SW 1271 (cell line): ENCODE measurements at regions not wholly inside any gene's neighbourhood (a gene's known extent, or its start where the extent isn't known, plus 50 kb on each side); places are given as distances from the start of the nearest gene placed in this dataset.
"Not testable (repeated sequence)": the region's sequence is repeated elsewhere in the genome, so short reads cannot be mapped to it uniquely, and the experiment has no call there.

Source experiments
- DNase-seq, 2 experiments: peaks; one replicate each; lab custom pipeline; 2025; lab: John Stamatoyannopoulos, UW

DNA sequence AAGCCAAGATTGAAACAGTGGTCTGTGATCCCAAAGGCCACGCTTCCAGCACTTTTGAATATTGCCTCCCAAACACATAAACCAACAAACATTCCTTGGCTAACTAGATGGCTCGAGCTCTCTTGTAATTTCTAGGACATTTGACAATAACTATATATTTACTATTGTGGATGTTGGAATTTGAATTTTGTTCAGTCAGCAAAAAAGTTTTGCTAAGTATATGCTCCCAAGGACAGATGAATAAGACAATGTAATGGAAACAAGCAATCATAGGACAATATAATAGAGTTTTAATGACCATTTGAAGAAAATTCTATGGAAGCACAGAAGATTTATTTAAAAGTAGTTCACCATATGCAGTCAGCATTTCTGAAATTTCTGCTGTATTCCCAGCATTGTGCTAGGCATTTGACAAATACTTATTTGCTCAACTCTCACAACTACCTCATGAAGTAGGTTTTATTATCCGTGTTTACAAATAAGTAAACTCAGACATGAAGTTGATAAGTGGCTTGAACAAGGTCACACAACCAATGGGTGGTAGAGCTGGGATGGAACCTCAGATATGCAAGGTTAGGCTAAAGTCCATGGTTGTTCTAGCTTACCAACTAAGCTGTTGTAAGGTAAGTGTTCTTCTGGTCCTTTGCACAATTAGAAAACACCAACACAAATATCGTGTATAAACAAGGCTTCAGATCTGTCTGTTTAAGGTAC, 205.1 kb downstream of the NUFIP1 start:
- DNase-seq, result no peak

DNA sequence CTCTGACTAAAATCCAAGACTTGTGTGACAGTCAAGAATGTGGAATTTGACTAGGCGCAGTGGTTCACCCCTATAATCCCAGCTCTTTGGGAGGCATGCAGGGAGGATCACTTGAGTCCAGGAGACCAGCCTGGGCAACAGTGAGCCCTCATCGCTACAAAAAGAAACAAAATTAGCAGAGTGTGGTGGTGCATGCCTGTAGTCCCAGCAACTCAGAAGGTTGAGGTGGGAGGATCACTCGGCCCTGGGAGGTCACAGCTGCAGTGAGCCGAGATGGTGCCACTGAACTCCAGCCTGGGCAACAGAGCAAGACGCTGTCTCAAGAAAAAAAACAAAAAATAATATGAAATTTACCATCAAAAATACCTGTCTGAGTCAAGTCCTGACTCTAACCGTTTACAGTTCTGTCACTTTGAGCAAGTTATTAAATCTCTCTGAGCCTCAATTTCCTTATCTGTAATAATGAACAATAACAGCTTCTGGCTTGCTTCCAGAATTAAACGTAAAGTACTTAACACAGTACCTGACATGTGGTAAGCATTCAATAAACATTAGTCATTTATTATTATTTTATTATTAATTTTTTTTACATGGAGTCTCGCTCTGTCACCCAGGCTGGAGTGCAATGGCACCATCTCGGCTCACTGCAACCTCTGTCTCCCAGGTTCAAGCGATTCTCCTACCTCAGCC, 204.6 kb upstream of the TSC22D1 start:
- no peak for DNase-seq

- DNase-seq, result no peak
Measured at GRCh38 chr13:44778761-44779484, 202.8 kb upstream of the TSC22D1 start.

DNA sequence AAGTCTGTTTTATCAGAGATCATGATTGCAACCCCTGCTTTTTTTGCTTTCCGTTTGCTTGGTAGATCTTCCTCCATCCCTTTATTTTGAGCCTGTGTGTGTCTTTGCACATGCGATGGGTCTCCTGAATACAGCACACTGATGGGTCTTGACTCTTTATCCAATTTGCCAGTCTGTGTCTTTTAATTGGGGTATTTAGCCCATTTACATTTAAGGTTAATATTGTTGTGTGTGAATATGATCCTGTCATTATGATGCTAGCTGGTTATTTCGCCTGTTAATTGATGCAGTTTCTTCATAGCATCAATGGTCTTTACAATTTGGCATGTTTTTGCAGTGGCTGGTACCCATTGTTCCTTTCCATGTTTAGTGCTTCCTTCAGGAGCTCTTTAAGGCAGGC, 199.2 kb upstream of the TSC22D1 start:
- DNase-seq, result not testable (repeated sequence)

- no peak for DNase-seq
Measured at GRCh38 chr13:44770951-44771350, 194.8 kb upstream of the TSC22D1 start.

GRCh38 chr13:44769686-44770085, 193.6 kb upstream of the TSC22D1 start:
- no peak for DNase-seq

- no peak for DNase-seq
Measured at GRCh38 chr13:44768775-44769581, 192.8 kb upstream of the TSC22D1 start.

DNA sequence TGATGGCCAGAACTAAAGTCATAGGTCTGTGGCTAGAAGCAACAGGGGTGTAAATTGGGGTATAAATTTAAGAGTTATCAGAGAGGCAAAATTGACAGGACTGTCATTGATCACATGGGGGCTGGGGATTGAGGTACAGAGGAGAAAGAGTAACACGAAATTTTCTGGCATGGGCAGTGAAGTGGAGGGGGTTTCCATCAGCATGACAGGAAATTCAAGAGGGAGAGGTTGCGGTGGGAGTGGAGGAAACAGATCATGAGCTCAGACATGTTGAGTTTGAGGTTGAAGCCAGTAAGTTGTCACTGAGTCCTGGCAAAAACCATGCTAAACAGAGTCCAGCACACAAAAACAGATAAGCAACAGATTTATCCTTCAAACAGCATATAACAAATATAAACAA, 192.1 kb upstream of the TSC22D1 start:
- DNase-seq, result no peak

DNA sequence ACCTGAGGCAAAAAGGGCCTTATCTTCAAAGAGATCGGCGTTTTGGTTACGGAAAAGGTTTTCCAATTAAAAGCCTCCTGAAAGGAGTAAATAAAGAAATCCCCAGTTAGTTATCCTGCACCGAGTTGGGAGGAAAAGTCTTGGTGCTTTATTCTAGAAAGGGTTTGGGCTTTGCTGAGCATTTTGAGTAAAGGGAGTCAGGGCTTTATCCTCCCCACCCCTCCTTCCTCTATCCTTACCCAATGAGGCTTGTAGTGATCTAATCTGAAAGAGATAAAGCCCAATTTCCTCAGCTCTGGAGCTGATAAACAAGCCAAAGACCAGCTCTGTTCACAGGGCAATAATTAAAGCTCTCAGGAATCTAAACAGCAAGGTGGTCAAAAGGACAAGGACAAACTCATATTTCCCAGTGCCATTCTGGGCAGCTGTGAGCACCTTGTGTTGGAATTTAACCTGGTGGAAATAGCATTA, 188.9 kb upstream of the TSC22D1 start:
- DNase-seq, result no peak

GRCh38 chr13:44764302-44764692, 188.2 kb upstream of the TSC22D1 start:
- DNase-seq, result no peak

DNA sequence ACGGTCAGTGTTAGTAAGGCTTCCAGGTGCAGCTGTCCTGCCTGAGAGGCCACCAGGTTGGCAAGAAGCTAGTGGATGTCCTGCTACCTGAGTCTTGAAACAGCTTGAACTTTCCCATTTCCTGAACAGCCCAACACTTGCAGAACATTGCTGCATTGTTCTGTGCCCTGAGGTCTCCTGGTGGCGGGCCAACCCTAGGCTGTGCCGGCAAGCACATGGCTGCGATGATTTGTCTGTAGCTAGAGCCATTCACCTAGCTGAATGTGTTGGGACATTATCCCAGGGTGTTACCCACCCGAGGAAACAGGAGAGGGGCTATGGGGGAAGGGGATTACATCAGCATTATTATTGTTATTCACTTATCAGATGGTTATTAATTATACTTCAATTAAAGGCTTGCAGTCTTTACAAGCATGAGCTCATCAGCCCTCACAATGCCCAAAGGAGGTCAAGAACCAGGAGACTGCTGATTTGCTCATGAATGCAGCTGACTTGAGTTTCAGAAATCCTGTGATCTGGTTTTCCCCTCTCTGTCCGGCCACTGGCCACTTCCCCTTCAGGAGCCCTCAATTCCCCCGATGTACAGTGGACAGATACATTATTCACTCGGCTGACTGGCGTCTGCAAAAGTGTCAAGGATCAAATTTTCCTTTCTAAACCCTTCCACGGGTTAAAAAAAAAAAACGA, 187.6 kb upstream of the TSC22D1 start:
- DNase-seq, result no peak

- no peak for DNase-seq
Measured at GRCh38 chr13:44762911-44763310, 186.8 kb upstream of the TSC22D1 start.

DNA sequence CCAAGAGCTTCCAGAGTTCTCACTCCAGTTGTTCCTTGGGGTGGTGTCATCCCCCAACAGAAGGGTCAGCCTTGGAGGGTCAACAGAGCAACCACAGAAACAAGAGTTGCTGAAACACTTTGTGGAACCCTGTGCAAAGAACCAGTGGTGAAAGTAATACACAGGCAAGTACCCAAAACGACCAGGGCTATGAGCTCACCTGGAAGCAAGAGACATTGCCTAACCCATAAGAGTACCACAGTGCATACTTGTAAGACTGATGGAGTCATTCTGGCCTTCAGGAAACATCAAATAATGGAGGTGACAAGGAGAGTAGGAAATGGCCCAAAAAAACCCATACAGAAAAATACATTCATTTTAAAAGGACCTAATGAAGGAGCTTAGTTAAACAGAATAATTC, 184.3 kb upstream of the TSC22D1 start:
- DNase-seq, result no peak

GRCh38 chr13:44759384-44760360, 183.5 kb upstream of the TSC22D1 start:
- no peak for DNase-seq

- no peak for DNase-seq
Measured at GRCh38 chr13:44758630-44759383, 182.7 kb upstream of the TSC22D1 start.

DNA sequence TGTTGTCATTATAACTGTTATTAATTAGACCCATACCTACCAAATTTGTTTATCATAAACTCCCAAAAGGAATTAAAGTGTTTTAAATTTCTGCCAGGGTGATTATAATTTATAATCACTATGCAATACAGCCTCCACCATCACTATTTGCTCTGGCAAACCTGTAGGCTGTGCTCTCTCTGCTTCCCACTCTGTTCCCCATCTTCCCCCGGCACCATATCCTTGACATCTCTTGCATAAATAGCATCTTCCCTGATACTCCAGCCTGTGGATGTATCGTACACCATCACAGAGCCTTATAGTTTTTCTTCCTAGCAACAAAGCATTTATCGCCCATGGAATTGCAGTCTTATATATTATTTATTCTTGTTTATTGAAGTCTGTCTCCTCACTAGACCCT, 181.5 kb upstream of the TSC22D1 start:
- DNase-seq, result no peak

DNA sequence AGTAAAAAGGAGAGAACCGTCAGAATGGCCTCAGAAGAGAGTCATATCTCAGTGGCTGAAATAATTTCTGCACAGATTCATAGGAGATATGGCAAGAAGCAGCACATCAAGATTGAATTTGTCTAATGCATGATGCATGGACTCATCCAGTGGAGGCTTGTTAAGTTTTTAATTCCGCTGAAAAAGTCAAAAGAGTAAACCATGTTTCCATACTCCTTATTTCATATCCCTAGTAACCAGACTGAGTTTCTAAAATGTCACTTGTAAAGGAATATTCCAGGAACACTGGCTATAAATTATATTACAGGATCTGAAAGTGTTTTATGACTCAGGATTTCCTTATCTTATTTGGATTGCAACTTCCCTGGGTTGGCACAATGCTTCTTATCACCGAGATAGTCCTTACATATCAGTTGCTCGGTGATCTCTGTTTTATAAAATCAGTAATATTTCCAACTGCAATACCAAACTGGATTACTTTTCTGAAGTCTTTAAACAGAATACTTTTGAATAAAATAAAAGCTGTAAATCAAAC, 180.2 kb upstream of the TSC22D1 start:
- no peak for DNase-seq

DNA sequence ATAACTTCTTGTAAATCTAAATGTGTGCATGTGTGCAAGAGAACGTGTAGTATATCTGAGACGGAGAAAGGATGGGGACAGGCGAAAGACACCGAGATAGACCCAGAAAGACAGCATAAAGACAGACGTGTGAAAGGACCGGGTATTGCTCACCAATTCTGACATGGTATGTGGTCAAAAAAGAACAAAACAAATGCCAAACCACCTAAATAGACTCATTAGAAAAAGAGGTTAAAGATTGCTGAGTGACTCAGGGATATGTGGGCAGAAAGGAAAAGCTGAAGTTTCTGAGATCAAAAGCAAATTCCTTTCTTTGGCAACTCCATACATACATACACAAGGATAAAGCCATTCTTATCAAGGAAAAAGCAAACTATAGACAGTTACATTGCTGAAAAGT, 179.7 kb upstream of the TSC22D1 start:
- no peak for DNase-seq

- no peak for DNase-seq
Measured at GRCh38 chr13:44752164-44752563, 176.0 kb upstream of the TSC22D1 start.
